ENCODE measurements at regions not wholly inside any gene's neighbourhood (a gene's known extent, or its start where the extent isn't known, plus 50 kb on each side); places are given as distances from the start of the nearest gene placed in this dataset.

DNA sequence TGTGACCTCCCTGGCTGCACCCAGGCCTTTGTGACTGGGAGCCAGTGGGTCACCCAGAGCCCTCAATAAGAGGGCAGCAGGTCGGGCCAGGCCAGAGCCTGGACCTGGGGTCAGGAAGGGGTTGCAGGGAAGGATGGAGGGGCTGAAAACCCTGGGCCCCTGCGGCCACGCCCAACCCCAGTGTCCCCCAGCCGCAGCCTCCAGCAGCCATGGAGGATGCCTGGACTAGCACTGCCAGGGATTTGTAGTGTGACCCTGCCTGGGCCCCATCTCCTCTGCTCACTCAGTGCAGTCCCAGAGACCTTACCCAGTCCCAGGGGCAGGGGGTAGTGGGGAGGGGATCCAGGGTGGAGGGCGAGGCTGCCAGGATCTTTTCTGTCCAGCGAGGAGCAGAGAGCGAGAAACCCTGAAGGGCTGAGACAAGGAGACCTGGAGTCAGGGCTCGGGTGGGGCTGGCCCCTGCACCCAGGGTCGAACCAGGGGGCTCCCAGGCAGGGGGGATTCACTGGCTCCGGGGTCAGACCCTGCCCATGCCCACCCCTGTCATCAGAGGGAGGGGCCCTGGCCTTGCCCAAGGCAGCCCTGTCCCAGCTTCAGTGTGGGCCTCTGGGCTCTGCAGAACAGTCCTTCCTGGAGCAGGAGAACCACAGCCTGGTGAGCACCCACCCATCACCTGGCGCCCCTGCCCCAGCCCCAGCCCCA is 187.5 kb downstream of the IGLL1 start:
- Mint-ChIP-seq H3K4me3 (no peak overlapping the region), H3K36me3 (ENCODE audit: low read depth) (no peaks in the 10 kb centered on the region), H3K27me3 (no peaks in the 10 kb centered on the region), H3K9me3 (no peaks in the 10 kb centered on the region), H3K27ac (no peak overlapping the region), H3K4me1 (ENCODE audit: low read depth) (no peaks in the 10 kb centered on the region)
- intact Hi-C loops (cut with micrococcal nuclease), result no loop called here
- ATAC-seq (no peak), DNase-seq (no peak)
- TF ChIP-seq, protein P1, sequence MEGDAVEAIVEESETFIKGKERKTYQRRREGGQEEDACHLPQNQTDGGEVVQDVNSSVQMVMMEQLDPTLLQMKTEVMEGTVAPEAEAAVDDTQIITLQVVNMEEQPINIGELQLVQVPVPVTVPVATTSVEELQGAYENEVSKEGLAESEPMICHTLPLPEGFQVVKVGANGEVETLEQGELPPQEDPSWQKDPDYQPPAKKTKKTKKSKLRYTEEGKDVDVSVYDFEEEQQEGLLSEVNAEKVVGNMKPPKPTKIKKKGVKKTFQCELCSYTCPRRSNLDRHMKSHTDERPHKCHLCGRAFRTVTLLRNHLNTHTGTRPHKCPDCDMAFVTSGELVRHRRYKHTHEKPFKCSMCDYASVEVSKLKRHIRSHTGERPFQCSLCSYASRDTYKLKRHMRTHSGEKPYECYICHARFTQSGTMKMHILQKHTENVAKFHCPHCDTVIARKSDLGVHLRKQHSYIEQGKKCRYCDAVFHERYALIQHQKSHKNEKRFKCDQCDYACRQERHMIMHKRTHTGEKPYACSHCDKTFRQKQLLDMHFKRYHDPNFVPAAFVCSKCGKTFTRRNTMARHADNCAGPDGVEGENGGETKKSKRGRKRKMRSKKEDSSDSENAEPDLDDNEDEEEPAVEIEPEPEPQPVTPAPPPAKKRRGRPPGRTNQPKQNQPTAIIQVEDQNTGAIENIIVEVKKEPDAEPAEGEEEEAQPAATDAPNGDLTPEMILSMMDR (IDR thresholded peaks at IDR 0.05), result no peak
- ChIA-PET CTCF (no interaction called here), POLR2A (no interaction called here)

DNA sequence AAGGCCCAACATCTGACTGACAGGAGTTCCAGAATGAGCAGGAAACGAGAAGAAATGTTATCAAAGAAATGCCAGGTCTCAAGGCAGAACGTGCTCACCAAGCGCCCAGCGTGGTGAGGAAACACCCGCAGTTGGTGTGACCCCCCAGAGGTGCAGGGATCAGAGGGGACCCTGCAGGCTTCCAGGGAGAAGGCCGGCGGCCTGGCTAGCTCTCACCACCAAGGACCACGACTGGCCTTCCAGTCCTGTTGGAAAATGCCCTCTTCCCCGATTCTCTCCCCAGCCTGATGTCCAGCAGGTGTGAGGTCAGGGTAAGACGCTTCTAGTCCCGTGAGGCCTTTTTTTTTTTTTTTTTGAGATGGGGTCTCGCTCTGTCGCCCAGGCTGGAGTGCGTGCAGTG is 189.1 kb downstream of the IGLL1 start:
- no peaks in the 10 kb centered on the region for H3K36me3 Mint-ChIP-seq (ENCODE audit: low read depth)
- H3K27me3 Mint-ChIP-seq, result no peaks in the 10 kb centered on the region
- CTCF ChIA-PET, result no interaction called here
- POLR2A ChIA-PET, result no interaction called here
- TF ChIP-seq, protein P1 (IDR thresholded peaks at IDR 0.05), result no peak
- no peaks in the 10 kb centered on the region for H3K9me3 Mint-ChIP-seq
- no peak overlapping the region for H3K27ac Mint-ChIP-seq
- ATAC-seq (no peak), DNase-seq (no peak)
- no peak overlapping the region for H3K4me3 Mint-ChIP-seq
- intact Hi-C loops (cut with micrococcal nuclease), result no loop called here
- H3K4me1 Mint-ChIP-seq (ENCODE audit: low read depth), result no peaks in the 10 kb centered on the region

DNA sequence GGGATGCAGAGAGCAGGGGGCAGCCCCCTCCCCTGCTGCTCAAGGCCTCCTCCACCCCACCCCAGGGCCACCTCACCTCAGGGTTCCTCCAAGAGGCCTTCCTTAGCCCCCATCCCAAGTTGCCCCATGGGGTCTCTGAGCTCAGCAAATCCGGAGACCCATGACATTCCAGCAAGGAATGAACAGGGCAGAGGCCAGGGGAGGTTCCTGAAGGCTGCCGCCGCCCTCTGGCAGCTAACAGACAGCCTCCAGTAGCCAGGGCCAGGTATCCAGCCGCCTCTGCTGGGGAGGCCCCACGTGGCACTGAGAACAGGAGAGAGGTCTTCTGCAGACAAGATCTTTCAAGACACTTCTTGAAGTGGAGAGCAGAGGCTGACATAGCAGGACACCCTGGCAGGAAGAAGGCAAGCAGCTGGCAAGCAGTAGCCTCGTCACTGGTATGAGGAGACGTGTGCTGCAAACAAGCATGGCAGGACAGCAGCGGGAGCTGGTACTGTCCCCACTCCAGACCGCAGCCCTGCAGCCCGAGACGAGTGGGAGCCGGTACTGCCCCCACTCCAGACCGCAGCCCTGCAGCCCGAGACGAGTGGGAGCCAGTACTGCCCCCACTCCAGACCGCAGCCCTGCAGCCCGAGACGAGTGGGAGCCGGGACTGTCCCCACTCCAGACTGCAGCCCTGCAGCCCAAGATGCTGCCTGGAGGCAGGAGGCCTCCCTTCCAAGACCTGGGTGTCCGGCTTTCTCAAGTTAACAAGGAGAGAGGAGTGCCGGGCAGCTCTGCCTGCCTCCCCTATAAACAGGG is 190.6 kb downstream of the IGLL1 start:
- H3K4me3 Mint-ChIP-seq, result no peak overlapping the region
- H3K27me3 Mint-ChIP-seq, result peaks cover 2% of the 10 kb centered on the region
- no peak for ATAC-seq
- TF ChIP-seq, protein P1 (IDR thresholded peaks at IDR 0.05), result no peak
- no peaks in the 10 kb centered on the region for H3K4me1 Mint-ChIP-seq (ENCODE audit: low read depth)
- H3K9me3 Mint-ChIP-seq, result no peaks in the 10 kb centered on the region
- DNase-seq, result no peak
- ChIA-PET CTCF (no interaction called here), POLR2A (interaction anchor here (0.6 kb wide), 1 partner anchor 1238 kb away, joined by 3 read pairs; no protein-coding TSS in a partner anchor)
- intact Hi-C loops (cut with micrococcal nuclease), result loop anchor here (5.0 kb wide), 1 partner anchor 432 kb away; no protein-coding TSS in a partner anchor
- no peaks in the 10 kb centered on the region for H3K36me3 Mint-ChIP-seq (ENCODE audit: low read depth)
- no peak overlapping the region for H3K27ac Mint-ChIP-seq

DNA sequence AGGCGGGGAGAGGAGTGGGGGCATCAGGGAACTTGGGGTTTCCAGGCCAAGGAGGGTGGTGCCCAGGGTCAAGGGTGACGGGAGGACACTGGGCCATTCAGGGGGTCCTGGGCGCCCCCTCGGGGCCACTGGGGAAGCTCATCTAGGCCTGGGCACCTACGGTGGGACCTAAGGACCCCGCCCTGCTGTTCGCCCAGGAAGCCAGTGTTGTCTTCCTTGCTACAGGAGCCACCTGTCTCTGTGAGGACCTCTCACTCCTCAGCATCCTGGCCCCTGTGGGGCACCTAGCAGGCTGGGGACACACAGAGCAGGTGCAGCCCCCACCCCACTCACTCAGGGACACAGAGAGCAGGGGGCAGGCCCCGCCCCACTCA is 191.6 kb downstream of the IGLL1 start:
- ChIA-PET POLR2A (no interaction called here), CTCF (interaction anchor here (1.6 kb wide), 1 partner anchor 12 kb away, joined by 4 read pairs; no protein-coding TSS in a partner anchor)
- no peaks in the 10 kb centered on the region for H3K36me3 Mint-ChIP-seq (ENCODE audit: low read depth)
- TF ChIP-seq, protein P1 (IDR thresholded peaks at IDR 0.05), result no peak
- no peak for DNase-seq
- no peaks in the 10 kb centered on the region for H3K4me1 Mint-ChIP-seq (ENCODE audit: low read depth)
- H3K27ac Mint-ChIP-seq, result no peak overlapping the region
- no peak overlapping the region for H3K4me3 Mint-ChIP-seq
- intact Hi-C loops (cut with micrococcal nuclease), result loop anchor here (5.0 kb wide), 1 partner anchor 431 kb away; no protein-coding TSS in a partner anchor
- H3K27me3 Mint-ChIP-seq, result peaks cover 2% of the 10 kb centered on the region
- H3K9me3 Mint-ChIP-seq, result no peaks in the 10 kb centered on the region
- no peak for ATAC-seq
